Fibroblast of lung (primary cell): ENCODE measurements at regions not wholly inside any gene's neighbourhood (a gene's known extent, or its start where the extent isn't known, plus 50 kb on each side); places are given as distances from the start of the nearest gene placed in this dataset.

Source experiments
- DNase-seq, 2 donors: peaks; one replicate each; pipeline versions ENCODE4 v3.0.0 to v3.0.0-alpha.2; 2010; ENCODE audit warnings: low read depth in 2 of 2
- H2AFZ ChIP-seq: 2 replicates; pipeline ENCODE4 v1.5.1; 2012; ENCODE audit warnings: low read length, control low read depth, inconsistent platforms
- H3K27ac ChIP-seq: 2 replicates; pipeline ENCODE4 v1.5.1; 2011; ENCODE audit warnings: low read length, control low read depth; ENCODE audit not compliant: insufficient read depth
- H3K27me3 ChIP-seq: 2 replicates; pipeline ENCODE4 v1.5.1; 2011; ENCODE audit warnings: mild to moderate bottlenecking, low read length; ENCODE audit not compliant: control insufficient read depth, insufficient read depth
- H3K36me3 ChIP-seq: 2 replicates; pipeline ENCODE4 v1.5.1; 2011; ENCODE audit warnings: low read length; ENCODE audit not compliant: control insufficient read depth, insufficient read depth
- H3K4me1 ChIP-seq: 2 replicates; pipeline ENCODE4 v1.5.1; 2011; ENCODE audit warnings: low read length; ENCODE audit not compliant: control insufficient read depth, insufficient read depth; ENCODE audit errors: extremely low read depth
- H3K4me2 ChIP-seq: 2 replicates; pipeline ENCODE4 v1.5.1; 2011; ENCODE audit warnings: low read length, control low read depth; ENCODE audit not compliant: insufficient read depth; ENCODE audit errors: extremely low read depth
- H3K4me3 ChIP-seq, 4 experiments: fragments of 200-600 bp in 1 of 4; sonication (generic) in 1 of 4; replicated peaks in 1 of 4; 2 replicates each; pipeline ENCODE4 v1.5.1; 2011 to 2016; ENCODE audit warnings: low read length in 4 of 4, low read depth in 3 of 4, mild to moderate bottlenecking in 3 of 4, control low read depth in 2 of 4, inconsistent platforms in 1 of 4, mixed read lengths in 1 of 4; ENCODE audit not compliant: insufficient read depth in 1 of 4; ENCODE audit errors: control extremely low read depth in 1 of 4
- H3K79me2 ChIP-seq: 2 replicates; pipeline ENCODE4 v1.5.1; 2012; ENCODE audit warnings: mild to moderate bottlenecking, low read length, inconsistent platforms; ENCODE audit not compliant: control insufficient read depth, insufficient read depth
- H3K9ac ChIP-seq: 2 replicates; pipeline ENCODE4 v1.5.1; 2011; ENCODE audit warnings: mild to moderate bottlenecking, low read length, control low read depth; ENCODE audit not compliant: insufficient read depth
- H3K9me3 ChIP-seq: 2 replicates; pipeline ENCODE4 v1.5.1; 2012; ENCODE audit warnings: low read depth, low read length; ENCODE audit not compliant: control insufficient read depth, insufficient read depth
- H4K20me1 ChIP-seq: 2 replicates; pipeline ENCODE4 v1.5.1; 2011; ENCODE audit warnings: low read length; ENCODE audit not compliant: control insufficient read depth, insufficient read depth; ENCODE audit errors: extremely low read depth
- CTCF ChIP-seq, 2 donors: IDR thresholded peaks in 1 of 2; conservative IDR thresholded peaks in 1 of 2; 1 replicate in 1 of 2; 2 replicates in 1 of 2; pipeline ENCODE4 v1.5.1; 2011 to 2012; ENCODE audit warnings: low read length in 2 of 2, control low read depth in 1 of 2, inconsistent platforms in 1 of 2, low read depth in 1 of 2, mild to moderate bottlenecking in 1 of 2
- EZH2 ChIP-seq: IDR thresholded peaks from 2 replicates; pipeline ENCODE4 v1.5.1; 2012; ENCODE audit warnings: low read length, control low read depth, mild to moderate bottlenecking; ENCODE audit errors: missing control alignments

GRCh38 chr18:38353149-38353548, 787.6 kb upstream of the CELF4 start:
- H3K4me1 ChIP-seq, result no peaks in the 10 kb centered on the region
- no peak overlapping the region for H3K9ac ChIP-seq
- no peaks in the 10 kb centered on the region for H3K9me3 ChIP-seq
- no peak overlapping the region for H3K27ac ChIP-seq
- no peaks in the 10 kb centered on the region for H3K27me3 ChIP-seq
- TF ChIP-seq EZH2 (no peak), CTCF (conservative IDR thresholded peaks at IDR 0.05 in 1 of 2, IDR thresholded peaks at IDR 0.05 in 1 of 2; ENCODE audit: low read depth in 1 of 2, low read length in 2 of 2) (no peak)
- H2AFZ ChIP-seq, result no peak overlapping the region
- no peaks in the 10 kb centered on the region for H3K79me2 ChIP-seq
- no peaks in the 10 kb centered on the region for H3K36me3 ChIP-seq
- DNase-seq, result no peak
- H3K4me3 ChIP-seq, result no peak overlapping the region
- H3K4me2 ChIP-seq, result no peak overlapping the region
- no peaks in the 10 kb centered on the region for H4K20me1 ChIP-seq

GRCh38 chr18:38350141-38350540, 784.5 kb upstream of the CELF4 start:
- Histone ChIP-seq H3K9ac (no peak overlapping the region), H3K4me1 (no peaks in the 10 kb centered on the region), H4K20me1 (no peaks in the 10 kb centered on the region), H2AFZ (no peak overlapping the region), H3K9me3 (no peaks in the 10 kb centered on the region), H3K27me3 (no peaks in the 10 kb centered on the region), H3K4me2 (no peak overlapping the region), H3K79me2 (no peaks in the 10 kb centered on the region), H3K36me3 (no peaks in the 10 kb centered on the region), H3K27ac (no peak overlapping the region), H3K4me3 (no peak overlapping the region)
- TF ChIP-seq CTCF (conservative IDR thresholded peaks at IDR 0.05 in 1 of 2, IDR thresholded peaks at IDR 0.05 in 1 of 2; ENCODE audit: low read depth in 1 of 2, low read length in 2 of 2) (no peak), EZH2 (no peak)
- DNase-seq, result no peak

DNA sequence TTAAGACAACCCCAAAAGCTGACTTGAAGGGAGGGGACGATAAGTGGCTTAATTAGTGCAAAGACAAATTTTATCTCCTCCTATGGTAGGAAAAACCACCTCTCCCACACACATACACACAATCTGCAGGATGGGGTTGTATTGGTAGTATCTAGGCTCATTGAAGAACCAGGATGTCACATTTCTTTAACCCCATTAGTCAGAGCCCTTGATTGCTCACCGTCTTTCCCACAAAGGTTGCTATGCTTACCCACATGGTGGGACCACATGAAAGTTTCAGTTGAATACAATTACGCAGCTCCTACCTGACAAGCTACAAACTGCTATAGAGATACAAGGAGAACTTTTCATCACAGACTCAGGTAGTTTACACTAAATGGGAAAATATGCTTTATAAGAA, 765.0 kb upstream of the CELF4 start:
- Histone ChIP-seq H3K27ac (no peak overlapping the region), H3K4me1 (no peaks in the 10 kb centered on the region), H2AFZ (no peak overlapping the region), H3K4me2 (no peak overlapping the region), H3K9me3 (no peaks in the 10 kb centered on the region), H3K79me2 (no peaks in the 10 kb centered on the region), H4K20me1 (no peaks in the 10 kb centered on the region), H3K36me3 (no peaks in the 10 kb centered on the region), H3K4me3 (no peak overlapping the region), H3K27me3 (no peaks in the 10 kb centered on the region), H3K9ac (no peak overlapping the region)
- TF ChIP-seq EZH2 (no peak), CTCF (conservative IDR thresholded peaks at IDR 0.05 in 1 of 2, IDR thresholded peaks at IDR 0.05 in 1 of 2; ENCODE audit: low read depth in 1 of 2, low read length in 2 of 2) (no peak)
- DNase-seq, result no peak
